ENCODE measurements at regions not wholly inside any gene's neighbourhood (a gene's known extent, or its start where the extent isn't known, plus 50 kb on each side); places are given as distances from the start of the nearest gene placed in this dataset.

- H3K9me3 ChIP-seq = no peaks in the 10 kb centered on the region
- H3K4me1 ChIP-seq = no peaks in the 10 kb centered on the region
- H3K27me3 ChIP-seq = no peaks in the 10 kb centered on the region
- no peak overlapping the region for H3K4me3 ChIP-seq
- H3K36me3 ChIP-seq = no peaks in the 10 kb centered on the region
- DNase-seq (ENCODE audit: low spot score in 2 of 2) = no peak
- no peak overlapping the region for H3K27ac ChIP-seq
- no peak for TF ChIP-seq CTCF (IDR thresholded peaks at IDR 0.05)
- no peak for TF ChIP-seq POLR2A (IDR thresholded peaks at IDR 0.05)
- no peak for TF ChIP-seq POLR2AphosphoS5 (IDR thresholded peaks at IDR 0.05)
- intact Hi-C loops (cut with DNase I; ENCODE audit: low total_unique reads) = no loop called here
Measured at GRCh38 chr3:76199382-76199781, 414.0 kb upstream of the ZNF717 start.

- no peak for DNase-seq (ENCODE audit: low spot score in 2 of 2)
- TF ChIP-seq POLR2A (IDR thresholded peaks at IDR 0.05) (no peak), CTCF (IDR thresholded peaks at IDR 0.05) (no peak), POLR2AphosphoS5 (IDR thresholded peaks at IDR 0.05) (no peak)
- Histone ChIP-seq H3K27ac (no peak overlapping the region), H3K27me3 (no peaks in the 10 kb centered on the region), H3K9me3 (no peaks in the 10 kb centered on the region), H3K4me3 (no peak overlapping the region), H3K36me3 (no peaks in the 10 kb centered on the region), H3K4me1 (no peaks in the 10 kb centered on the region)
- intact Hi-C loops (cut with DNase I; ENCODE audit: low total_unique reads) = loop anchor here (10.0 kb wide), 1 partner anchor 1169 kb away; no protein-coding TSS in a partner anchor
Measured at GRCh38 chr3:76203578-76203977, 418.2 kb upstream of the ZNF717 start.

- H3K27ac ChIP-seq = no peak overlapping the region
- H3K9me3 ChIP-seq = no peaks in the 10 kb centered on the region
- no peak overlapping the region for H3K4me3 ChIP-seq
- no peaks in the 10 kb centered on the region for H3K36me3 ChIP-seq
- intact Hi-C loops (cut with DNase I; ENCODE audit: low total_unique reads) = loop anchor here (10.0 kb wide), 1 partner anchor 1172 kb away; no protein-coding TSS in a partner anchor
- TF ChIP-seq CTCF (IDR thresholded peaks at IDR 0.05) = no peak
- TF ChIP-seq POLR2AphosphoS5 (IDR thresholded peaks at IDR 0.05) = no peak
- no peak for TF ChIP-seq POLR2A (IDR thresholded peaks at IDR 0.05)
- no peaks in the 10 kb centered on the region for H3K4me1 ChIP-seq
- DNase-seq (ENCODE audit: low spot score in 2 of 2) = no peak
- no peaks in the 10 kb centered on the region for H3K27me3 ChIP-seq
Measured at GRCh38 chr3:76206346-76206745, 421.0 kb upstream of the ZNF717 start.

GRCh38 chr3:76212679-76213078 lies 427.3 kb upstream of the ZNF717 start:
- peaks cover 10 to 14% of the 10 kb centered on the region in 2 donors for H3K9me3 ChIP-seq
- no peaks in the 10 kb centered on the region for H3K27me3 ChIP-seq
- H3K36me3 ChIP-seq = no peaks in the 10 kb centered on the region
- no peak for TF ChIP-seq POLR2AphosphoS5 (IDR thresholded peaks at IDR 0.05)
- no peak for TF ChIP-seq POLR2A (IDR thresholded peaks at IDR 0.05)
- TF ChIP-seq CTCF (IDR thresholded peaks at IDR 0.05) = no peak
- no peak overlapping the region for H3K4me3 ChIP-seq
- intact Hi-C loops (cut with DNase I; ENCODE audit: low total_unique reads) = no loop called here
- H3K4me1 ChIP-seq = no peaks in the 10 kb centered on the region
- H3K27ac ChIP-seq = no peak overlapping the region
- DNase-seq (ENCODE audit: low spot score in 2 of 2) = no peak

GRCh38 chr3:76222201-76222600 lies 436.9 kb upstream of the ZNF717 start:
- no peak for DNase-seq (ENCODE audit: low spot score in 2 of 2)
- Histone ChIP-seq H3K27ac (no peak overlapping the region), H3K27me3 (no peaks in the 10 kb centered on the region), H3K4me3 (no peak overlapping the region), H3K4me1 (no peaks in the 10 kb centered on the region), H3K9me3 (no peaks in the 10 kb centered on the region), H3K36me3 (no peaks in the 10 kb centered on the region)
- TF ChIP-seq POLR2A (IDR thresholded peaks at IDR 0.05) (no peak), CTCF (IDR thresholded peaks at IDR 0.05) (no peak), POLR2AphosphoS5 (IDR thresholded peaks at IDR 0.05) (no peak)
- intact Hi-C loops (cut with DNase I; ENCODE audit: low total_unique reads) = no loop called here

All from breast epithelium (tissue), 4 donors.